ENCODE measurements at regions not wholly inside any gene's neighbourhood (a gene's known extent, or its start where the extent isn't known, plus 50 kb on each side); places are given as distances from the start of the nearest gene placed in this dataset.

GRCh38 chr6:170130201-170130621 is 160.7 kb downstream of the DLL1 start (continued):
- TF ChIP-seq REST (IDR thresholded peaks at IDR 0.05; ENCODE audit: unreplicated experiment): no peak
- no peak for TF ChIP-seq STAT1 (IDR thresholded peaks at IDR 0.05; ENCODE audit: unreplicated experiment)
- TF ChIP-seq NANOG (IDR thresholded peaks at IDR 0.05; ENCODE audit: borderline replicate concordance): no peak
- TF ChIP-seq ETS1 (IDR thresholded peaks at IDR 0.05): no peak
- no peak for TF ChIP-seq POLR2AphosphoS5 (IDR thresholded peaks at IDR 0.05; ENCODE audit: low read depth)

DNA sequence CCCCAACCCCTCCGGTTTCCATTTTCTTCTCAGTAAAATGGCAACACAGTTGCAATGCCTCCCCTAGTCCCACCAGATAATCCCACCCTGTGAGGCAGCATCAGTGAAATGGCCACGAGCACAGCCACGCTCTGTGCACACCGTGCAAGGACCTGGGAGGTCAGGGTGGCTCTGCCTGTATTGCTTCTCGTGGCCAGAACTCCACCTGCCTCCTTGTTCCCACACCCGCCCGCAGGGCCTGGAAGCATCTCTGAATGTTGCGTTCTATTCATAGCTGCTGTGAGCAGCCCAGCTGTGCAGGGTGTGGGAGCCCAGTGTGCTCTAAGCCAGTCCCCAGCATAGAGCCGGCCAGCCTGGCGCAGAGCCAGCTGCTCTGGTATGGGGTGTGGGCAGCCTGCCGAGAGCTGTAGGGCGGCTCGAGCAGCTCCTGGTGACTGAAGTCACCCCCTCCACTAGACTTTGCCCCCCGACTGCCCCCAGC is 161.1 kb downstream of the DLL1 start:
- peaks cover 3% of the 10 kb centered on the region; the same call in 2 of the 3 replicates for H3K4me1 Mint-ChIP-seq
- H3K27me3 Mint-ChIP-seq (ENCODE audit: insufficient read depth, low read depth, poor library complexity): peaks cover 6% of the 10 kb centered on the region
- TF ChIP-seq POLR2AphosphoS5 (IDR thresholded peaks at IDR 0.05; ENCODE audit: low read depth) (no peak), ETS1 (IDR thresholded peaks at IDR 0.05) (no peak), CREB1 (CRISPR knock-in tag; IDR thresholded peaks at IDR 0.05; ENCODE audit: low read depth) (no peak), EZH2 (IDR thresholded peaks at IDR 0.05; ENCODE audit: low read depth, unreplicated experiment) (no peak), ZNF114 (CRISPR knock-in tag; IDR thresholded peaks at IDR 0.05) (no peak), JUNB (IDR thresholded peaks at IDR 0.05; ENCODE audit: unreplicated experiment) (no peak)
- TF ChIP-seq, protein P1, sequence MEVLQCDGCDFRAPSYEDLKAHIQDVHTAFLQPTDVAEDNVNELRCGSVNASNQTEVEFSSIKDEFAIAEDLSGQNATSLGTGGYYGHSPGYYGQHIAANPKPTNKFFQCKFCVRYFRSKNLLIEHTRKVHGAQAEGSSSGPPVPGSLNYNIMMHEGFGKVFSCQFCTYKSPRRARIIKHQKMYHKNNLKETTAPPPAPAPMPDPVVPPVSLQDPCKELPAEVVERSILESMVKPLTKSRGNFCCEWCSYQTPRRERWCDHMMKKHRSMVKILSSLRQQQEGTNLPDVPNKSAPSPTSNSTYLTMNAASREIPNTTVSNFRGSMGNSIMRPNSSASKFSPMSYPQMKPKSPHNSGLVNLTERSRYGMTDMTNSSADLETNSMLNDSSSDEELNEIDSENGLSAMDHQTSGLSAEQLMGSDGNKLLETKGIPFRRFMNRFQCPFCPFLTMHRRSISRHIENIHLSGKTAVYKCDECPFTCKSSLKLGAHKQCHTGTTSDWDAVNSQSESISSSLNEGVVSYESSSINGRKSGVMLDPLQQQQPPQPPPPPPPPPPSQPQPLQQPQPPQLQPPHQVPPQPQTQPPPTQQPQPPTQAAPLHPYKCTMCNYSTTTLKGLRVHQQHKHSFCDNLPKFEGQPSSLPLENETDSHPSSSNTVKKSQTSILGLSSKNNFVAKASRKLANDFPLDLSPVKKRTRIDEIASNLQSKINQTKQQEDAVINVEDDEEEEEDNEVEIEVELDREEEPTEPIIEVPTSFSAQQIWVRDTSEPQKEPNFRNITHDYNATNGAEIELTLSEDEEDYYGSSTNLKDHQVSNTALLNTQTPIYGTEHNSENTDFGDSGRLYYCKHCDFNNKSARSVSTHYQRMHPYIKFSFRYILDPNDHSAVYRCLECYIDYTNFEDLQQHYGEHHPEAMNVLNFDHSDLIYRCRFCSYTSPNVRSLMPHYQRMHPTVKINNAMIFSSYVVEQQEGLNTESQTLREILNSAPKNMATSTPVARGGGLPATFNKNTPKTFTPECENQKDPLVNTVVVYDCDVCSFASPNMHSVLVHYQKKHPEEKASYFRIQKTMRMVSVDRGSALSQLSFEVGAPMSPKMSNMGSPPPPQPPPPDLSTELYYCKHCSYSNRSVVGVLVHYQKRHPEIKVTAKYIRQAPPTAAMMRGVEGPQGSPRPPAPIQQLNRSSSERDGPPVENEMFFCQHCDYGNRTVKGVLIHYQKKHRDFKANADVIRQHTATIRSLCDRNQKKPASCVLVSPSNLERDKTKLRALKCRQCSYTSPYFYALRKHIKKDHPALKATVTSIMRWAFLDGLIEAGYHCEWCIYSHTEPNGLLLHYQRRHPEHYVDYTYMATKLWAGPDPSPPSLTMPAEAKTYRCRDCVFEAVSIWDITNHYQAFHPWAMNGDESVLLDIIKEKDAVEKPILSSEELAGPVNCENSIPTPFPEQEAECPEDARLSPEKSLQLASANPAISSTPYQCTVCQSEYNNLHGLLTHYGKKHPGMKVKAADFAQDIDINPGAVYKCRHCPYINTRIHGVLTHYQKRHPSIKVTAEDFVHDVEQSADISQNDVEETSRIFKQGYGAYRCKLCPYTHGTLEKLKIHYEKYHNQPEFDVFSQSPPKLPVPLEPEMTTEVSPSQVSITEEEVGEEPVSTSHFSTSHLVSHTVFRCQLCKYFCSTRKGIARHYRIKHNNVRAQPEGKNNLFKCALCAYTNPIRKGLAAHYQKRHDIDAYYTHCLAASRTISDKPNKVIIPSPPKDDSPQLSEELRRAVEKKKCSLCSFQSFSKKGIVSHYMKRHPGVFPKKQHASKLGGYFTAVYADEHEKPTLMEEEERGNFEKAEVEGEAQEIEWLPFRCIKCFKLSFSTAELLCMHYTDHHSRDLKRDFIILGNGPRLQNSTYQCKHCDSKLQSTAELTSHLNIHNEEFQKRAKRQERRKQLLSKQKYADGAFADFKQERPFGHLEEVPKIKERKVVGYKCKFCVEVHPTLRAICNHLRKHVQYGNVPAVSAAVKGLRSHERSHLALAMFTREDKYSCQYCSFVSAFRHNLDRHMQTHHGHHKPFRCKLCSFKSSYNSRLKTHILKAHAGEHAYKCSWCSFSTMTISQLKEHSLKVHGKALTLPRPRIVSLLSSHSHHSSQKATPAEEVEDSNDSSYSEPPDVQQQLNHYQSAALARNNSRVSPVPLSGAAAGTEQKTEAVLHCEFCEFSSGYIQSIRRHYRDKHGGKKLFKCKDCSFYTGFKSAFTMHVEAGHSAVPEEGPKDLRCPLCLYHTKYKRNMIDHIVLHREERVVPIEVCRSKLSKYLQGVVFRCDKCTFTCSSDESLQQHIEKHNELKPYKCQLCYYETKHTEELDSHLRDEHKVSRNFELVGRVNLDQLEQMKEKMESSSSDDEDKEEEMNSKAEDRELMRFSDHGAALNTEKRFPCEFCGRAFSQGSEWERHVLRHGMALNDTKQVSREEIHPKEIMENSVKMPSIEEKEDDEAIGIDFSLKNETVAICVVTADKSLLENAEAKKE (CRISPR knock-in tag; IDR thresholded peaks at IDR 0.05): no peak

More for the DNA sequence above, 161.1 kb downstream of the DLL1 start:
- no peak for DNase-seq (ENCODE audit: low spot score)
- Histone ChIP-seq H3F3A (replicated peaks; ENCODE audit: low read depth) (no peaks in the 10 kb centered on the region), H3K27me3 (ENCODE audit: insufficient read depth) (no peaks in the 10 kb centered on the region), H3K4me3 (no peak overlapping the region), H3K4me2 (no peak overlapping the region), H3K79me2 (replicated peaks; ENCODE audit: insufficient read depth) (no peaks in the 10 kb centered on the region), H3K36me3 (ENCODE audit: insufficient read depth) (no peaks in the 10 kb centered on the region), H2AFZ (no peak overlapping the region), H3K4me1 (ENCODE audit: insufficient read depth) (no peaks in the 10 kb centered on the region), H3K9me2 (ENCODE audit: insufficient read depth) (no peaks in the 10 kb centered on the region), H4K20me1 (replicated peaks; ENCODE audit: insufficient read depth) (no peaks in the 10 kb centered on the region), H3K27ac (ENCODE audit: low read depth) (no peak overlapping the region)
- Mint-ChIP-seq H3K27ac (no peak overlapping the region), H3K36me3 (ENCODE audit: low read depth) (no peaks in the 10 kb centered on the region; the same call in 2 of the 3 replicates), H3K9me3 (no peaks in the 10 kb centered on the region), H3K4me3 (no peak overlapping the region)
- peak; percentile 30; the same call in 2 of the 3 replicates for ATAC-seq

All from GM23338 (cell line).